Neutrophil (primary cell): ENCODE measurements at regions not wholly inside any gene's neighbourhood (a gene's known extent, or its start where the extent isn't known, plus 50 kb on each side); places are given as distances from the start of the nearest gene placed in this dataset.

Source experiments
- H3K27ac ChIP-seq: fragments of 200-600 bp; sonication (generic); 2 replicates; pipeline ENCODE4 v1.5.1; 2016; ENCODE audit warnings: mild to moderate bottlenecking, moderate library complexity
- H3K27me3 ChIP-seq: fragments of 200-600 bp; sonication (generic); 2 replicates; pipeline ENCODE4 v1.6.0; 2016; ENCODE audit warnings: mild to moderate bottlenecking
- H3K36me3 ChIP-seq: fragments of 200-600 bp; sonication (generic); 2 replicates; pipeline ENCODE4 v1.5.1; 2017
- H3K4me1 ChIP-seq, 2 experiments: fragments of 200-600 bp in 1 of 2; sonication (generic) in 1 of 2; 1 replicate in 1 of 2; 2 replicates in 1 of 2; pipeline versions ENCODE4 v1.5.1 to v1.6.1; 2013 to 2016; ENCODE audit warnings: low read depth in 1 of 2, low read length in 1 of 2, mild to moderate bottlenecking in 1 of 2, moderate library complexity in 1 of 2; ENCODE audit not compliant: control insufficient read depth in 1 of 2, insufficient read depth in 1 of 2
- H3K4me3 ChIP-seq, 2 experiments: fragments of 200-600 bp in 1 of 2; sonication (generic) in 1 of 2; 1 replicate in 1 of 2; 2 replicates in 1 of 2; pipeline ENCODE4 v1.5.1; 2013 to 2016; ENCODE audit warnings: low read depth in 1 of 2, low read length in 1 of 2, mild to moderate bottlenecking in 1 of 2, moderate library complexity in 1 of 2
- H3K9me3 ChIP-seq: fragments of 200-600 bp; sonication (generic); 2 replicates; pipeline ENCODE4 v1.5.1; 2016
- CTCF ChIP-seq: fragments of 200-600 bp; sonication (generic); IDR thresholded peaks from 2 replicates; pipeline ENCODE4 v1.5.1; 2016; ENCODE audit warnings: antibody characterized with exemption

DNA sequence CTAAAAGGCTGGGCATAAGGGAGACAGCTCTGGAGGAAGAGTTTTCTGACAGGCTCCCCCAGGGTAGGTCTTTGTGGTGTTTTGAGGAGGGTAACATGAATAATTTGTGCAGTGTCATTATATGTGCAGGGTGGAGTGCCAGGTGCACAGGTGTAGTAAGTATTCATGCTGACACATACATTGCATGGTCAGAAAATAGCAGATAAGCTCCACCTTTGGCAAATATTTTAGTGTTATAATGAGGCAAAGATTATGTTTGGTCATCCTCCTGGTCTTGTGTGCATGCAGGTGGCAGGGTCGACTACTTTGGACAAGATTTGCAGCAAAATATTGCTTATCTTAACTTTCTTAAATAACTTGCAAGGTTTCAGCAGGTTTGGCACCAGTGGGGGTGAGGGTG, 910.4 kb upstream of the PCDH10 start:
- Histone ChIP-seq H3K4me1 (no peaks in the 10 kb centered on the region), H3K27me3 (no peaks in the 10 kb centered on the region), H3K27ac (no peak overlapping the region), H3K36me3 (no peaks in the 10 kb centered on the region), H3K9me3 (no peaks in the 10 kb centered on the region), H3K4me3 (no peak overlapping the region)
- no peak for TF ChIP-seq CTCF

DNA sequence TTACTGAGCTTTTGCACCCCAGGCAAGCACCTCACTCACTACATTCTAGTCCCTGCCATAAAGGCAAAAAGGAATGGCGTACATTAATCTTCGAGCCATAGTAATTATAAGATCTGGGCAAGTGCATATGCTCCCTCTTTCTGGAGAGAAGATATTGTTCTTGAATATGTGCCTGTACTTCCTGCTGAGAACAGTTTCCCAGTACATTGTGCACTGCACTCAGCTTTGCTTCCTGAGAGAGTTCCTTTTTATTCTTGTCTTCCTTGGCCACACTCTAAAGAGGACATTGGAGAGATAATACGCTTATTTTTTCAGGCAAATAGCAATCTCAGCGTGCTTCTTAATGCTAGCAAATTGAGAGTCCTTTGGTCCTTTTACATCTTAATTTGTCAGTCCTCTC, 909.0 kb upstream of the PCDH10 start:
- H3K36me3 ChIP-seq, result no peaks in the 10 kb centered on the region
- H3K4me3 ChIP-seq, result no peak overlapping the region
- H3K27me3 ChIP-seq, result no peaks in the 10 kb centered on the region
- H3K9me3 ChIP-seq, result no peaks in the 10 kb centered on the region
- H3K27ac ChIP-seq, result no peak overlapping the region
- no peak for TF ChIP-seq CTCF
- H3K4me1 ChIP-seq, result no peaks in the 10 kb centered on the region

DNA sequence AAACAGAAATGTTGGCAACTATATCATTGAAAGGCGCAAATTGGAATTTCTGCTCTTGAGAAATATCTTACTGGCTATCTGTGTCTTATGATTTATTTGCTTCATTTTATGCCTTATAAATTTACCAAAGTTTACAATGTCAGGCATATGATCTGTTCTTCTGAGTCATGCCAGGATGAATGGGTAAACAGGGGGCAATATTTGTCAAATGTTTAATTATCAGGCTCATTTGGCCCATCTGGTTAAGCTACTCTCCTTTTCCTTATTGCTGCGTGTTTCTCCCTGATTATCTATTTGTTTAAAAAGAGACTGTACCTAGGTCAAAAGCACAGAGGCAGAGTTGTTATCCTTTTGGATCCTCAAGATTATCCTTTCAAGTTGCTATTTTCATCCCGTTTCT, 903.8 kb upstream of the PCDH10 start:
- Histone ChIP-seq H3K36me3 (no peaks in the 10 kb centered on the region), H3K4me1 (no peaks in the 10 kb centered on the region), H3K4me3 (no peak overlapping the region), H3K9me3 (no peaks in the 10 kb centered on the region), H3K27ac (no peak overlapping the region), H3K27me3 (no peaks in the 10 kb centered on the region)
- TF ChIP-seq CTCF, result no peak

DNA sequence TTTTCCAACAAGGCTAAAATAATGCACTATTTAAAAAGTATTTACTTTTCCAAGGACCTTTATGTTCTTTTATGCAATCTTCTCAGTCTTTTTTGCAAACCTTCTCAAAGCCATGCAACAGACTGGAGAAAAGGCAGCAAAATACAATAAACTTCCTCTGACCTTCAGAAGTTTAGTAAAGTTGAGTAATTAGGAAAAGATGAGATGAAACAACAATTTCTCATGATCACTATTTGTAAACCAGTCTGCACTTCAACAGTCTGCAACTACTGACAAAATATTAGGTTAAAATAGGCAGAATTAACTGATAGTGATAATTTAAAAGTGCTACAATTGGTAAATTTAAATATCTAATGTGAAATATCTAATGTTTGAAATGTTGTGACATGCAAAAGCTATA, 884.9 kb upstream of the PCDH10 start:
- Histone ChIP-seq H3K27ac (no peak overlapping the region), H3K27me3 (no peaks in the 10 kb centered on the region)

DNA sequence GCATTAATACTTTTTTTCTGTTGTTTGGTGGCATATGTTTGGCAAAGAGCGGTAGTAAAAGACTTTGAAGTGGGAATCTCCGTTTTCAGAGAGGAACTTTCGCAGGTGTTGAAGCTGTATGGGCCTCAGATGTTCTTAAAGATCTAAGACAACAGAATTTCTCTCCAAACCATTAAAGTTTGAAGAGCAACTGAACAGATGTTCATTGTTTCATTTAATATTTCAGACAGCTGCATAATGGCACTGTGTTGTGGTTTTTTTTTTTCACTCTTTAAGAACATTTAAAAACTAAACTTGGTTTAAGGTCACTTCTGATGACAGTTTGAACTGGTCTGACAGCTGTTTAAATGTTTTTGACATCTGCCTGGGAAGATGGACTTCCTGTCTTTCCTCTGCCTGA, 882.7 kb upstream of the PCDH10 start:
- Histone ChIP-seq H3K4me3 (no peak overlapping the region), H3K27ac (no peak overlapping the region), H3K27me3 (no peaks in the 10 kb centered on the region), H3K9me3 (no peaks in the 10 kb centered on the region), H3K4me1 (no peaks in the 10 kb centered on the region), H3K36me3 (no peaks in the 10 kb centered on the region)
- no peak for TF ChIP-seq CTCF

More for the DNA sequence above, 884.9 kb upstream of the PCDH10 start:
- Histone ChIP-seq H3K36me3 (no peaks in the 10 kb centered on the region), H3K4me1 (no peaks in the 10 kb centered on the region), H3K9me3 (no peaks in the 10 kb centered on the region), H3K4me3 (no peak overlapping the region)
- no peak for TF ChIP-seq CTCF

GRCh38 chr4:132267321-132267720, 881.8 kb upstream of the PCDH10 start:
- Histone ChIP-seq H3K27ac (no peak overlapping the region), H3K36me3 (no peaks in the 10 kb centered on the region), H3K27me3 (no peaks in the 10 kb centered on the region), H3K4me1 (no peaks in the 10 kb centered on the region), H3K4me3 (no peak overlapping the region), H3K9me3 (no peaks in the 10 kb centered on the region)
- TF ChIP-seq CTCF, result no peak
